ENCODE measurements at regions not wholly inside any gene's neighbourhood (a gene's known extent, or its start where the extent isn't known, plus 50 kb on each side); places are given as distances from the start of the nearest gene placed in this dataset.

DNA sequence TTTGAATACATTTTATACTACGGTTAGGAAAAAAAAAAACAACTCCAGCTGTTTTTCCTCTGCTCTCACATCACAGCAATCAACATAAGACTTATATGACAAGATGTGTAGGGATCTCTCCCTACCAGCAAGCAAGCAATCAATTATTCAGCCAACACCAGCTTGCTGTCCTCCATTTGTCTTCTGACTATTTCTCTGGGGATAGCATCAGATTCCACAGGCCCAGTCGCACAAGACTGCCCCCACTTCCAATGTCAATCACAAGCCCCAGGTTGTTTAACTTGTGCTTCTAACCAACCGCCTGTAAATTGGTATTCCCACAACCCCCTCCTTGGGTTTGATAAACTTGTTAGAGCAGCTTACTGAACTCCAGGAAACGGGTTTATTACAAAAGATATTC lies 873.1 kb upstream of the TMPRSS15 start:
- DNase-seq (ENCODE audit: low read depth in 1 of 2, low spot score in 1 of 2), result no peak
- no peak for TF ChIP-seq JUND (IDR thresholded peaks at IDR 0.05; ENCODE audit: low read depth)
- in situ Hi-C loops (cut with HindIII; ENCODE audit: low pct_unique_long_range_greater_than_20kb, low sequenced_read_pairs), result no loop called here

DNA sequence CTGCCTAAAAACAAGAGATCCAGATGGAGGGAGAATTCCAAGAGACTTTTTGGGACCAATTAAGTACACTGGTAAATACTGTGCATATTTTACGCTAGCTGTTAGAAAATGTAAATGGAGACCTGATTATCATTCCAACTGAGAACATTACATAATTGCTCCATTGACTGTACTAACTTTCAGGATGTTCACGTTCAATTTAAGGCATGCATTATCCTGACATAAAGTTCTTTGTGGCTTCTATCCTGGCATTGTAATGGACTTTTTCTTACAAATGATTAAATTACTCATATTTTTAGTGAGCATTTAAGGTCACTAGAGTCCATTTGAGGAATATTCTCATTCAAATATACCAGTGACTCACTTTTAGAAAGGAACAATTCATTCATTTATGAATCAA lies 883.3 kb upstream of the TMPRSS15 start:
- in situ Hi-C loops (cut with HindIII; ENCODE audit: low pct_unique_long_range_greater_than_20kb, low sequenced_read_pairs), result no loop called here
- DNase-seq (ENCODE audit: low read depth in 1 of 2, low spot score in 1 of 2), result no peak
- no peak for TF ChIP-seq JUND (IDR thresholded peaks at IDR 0.05; ENCODE audit: low read depth)

DNA sequence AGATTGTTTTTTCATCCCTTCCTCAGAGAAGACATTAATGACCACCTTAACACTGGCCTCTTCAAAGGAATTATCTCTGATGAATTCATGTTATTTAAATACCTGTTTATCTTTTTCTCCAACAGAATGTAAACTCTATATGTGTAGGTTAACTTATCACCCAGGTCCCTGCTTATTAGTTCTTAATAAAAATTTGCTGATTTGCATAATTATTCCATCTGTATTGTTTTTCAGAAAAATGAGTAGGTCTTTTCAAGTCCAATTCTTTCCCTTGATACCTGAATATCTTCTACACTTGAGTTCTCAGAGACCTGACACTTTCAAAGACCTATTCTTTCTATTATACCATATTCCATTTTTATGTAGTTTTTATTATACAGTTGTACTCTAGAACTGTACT lies 886.7 kb upstream of the TMPRSS15 start:
- TF ChIP-seq JUND (IDR thresholded peaks at IDR 0.05; ENCODE audit: low read depth), result no peak
- DNase-seq (ENCODE audit: low read depth in 1 of 2, low spot score in 1 of 2), result no peak
- in situ Hi-C loops (cut with HindIII; ENCODE audit: low pct_unique_long_range_greater_than_20kb, low sequenced_read_pairs), result no loop called here

DNA sequence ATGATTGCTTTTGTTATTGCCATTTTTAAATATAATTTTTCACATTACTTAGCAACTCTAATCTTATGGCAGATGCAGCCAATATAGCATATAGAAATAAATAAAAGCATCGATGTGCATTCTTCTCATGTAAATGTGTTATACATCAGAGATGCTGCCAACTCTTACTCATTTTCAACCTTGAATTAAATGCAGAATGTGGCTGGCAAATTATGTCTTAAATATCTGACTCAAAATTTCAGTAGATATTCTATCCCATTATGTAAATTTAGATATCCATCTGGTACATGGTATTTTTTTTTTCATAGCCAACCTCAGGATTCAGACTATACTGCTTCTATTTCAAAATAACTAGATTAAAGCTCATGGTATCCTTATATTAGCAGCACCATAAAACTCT lies 916.7 kb upstream of the TMPRSS15 start:
- no peak for TF ChIP-seq JUND (IDR thresholded peaks at IDR 0.05; ENCODE audit: low read depth)
- in situ Hi-C loops (cut with HindIII; ENCODE audit: low pct_unique_long_range_greater_than_20kb, low sequenced_read_pairs), result no loop called here

DNA sequence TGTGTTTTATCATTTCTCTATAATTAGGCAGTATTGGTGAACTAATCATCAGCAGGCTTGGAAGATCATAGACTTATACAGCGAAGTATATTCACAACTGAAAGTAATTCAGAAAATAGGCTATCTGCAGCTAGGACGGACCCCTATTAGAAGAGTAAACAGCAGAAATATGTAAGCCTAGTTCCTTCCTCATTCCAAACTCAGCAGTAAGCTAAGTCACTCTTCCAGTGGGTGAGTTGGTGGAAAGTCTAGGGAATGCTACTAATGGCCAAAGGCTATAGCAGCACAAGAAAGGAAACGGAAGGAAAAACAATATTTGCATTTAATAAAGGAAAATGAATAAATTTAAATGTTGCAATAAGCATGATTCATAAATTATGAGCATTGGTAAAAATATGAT lies 918.1 kb upstream of the TMPRSS15 start:
- in situ Hi-C loops (cut with HindIII; ENCODE audit: low pct_unique_long_range_greater_than_20kb, low sequenced_read_pairs), result no loop called here
- peak in 1 of 2 experiments; percentile 71 for DNase-seq (ENCODE audit: low read depth in 1 of 2, low spot score in 1 of 2)
- no peak for TF ChIP-seq JUND (IDR thresholded peaks at IDR 0.05; ENCODE audit: low read depth)

More for the DNA sequence above, 916.7 kb upstream of the TMPRSS15 start:
- no peak for DNase-seq (ENCODE audit: low read depth in 1 of 2, low spot score in 1 of 2)

DNA sequence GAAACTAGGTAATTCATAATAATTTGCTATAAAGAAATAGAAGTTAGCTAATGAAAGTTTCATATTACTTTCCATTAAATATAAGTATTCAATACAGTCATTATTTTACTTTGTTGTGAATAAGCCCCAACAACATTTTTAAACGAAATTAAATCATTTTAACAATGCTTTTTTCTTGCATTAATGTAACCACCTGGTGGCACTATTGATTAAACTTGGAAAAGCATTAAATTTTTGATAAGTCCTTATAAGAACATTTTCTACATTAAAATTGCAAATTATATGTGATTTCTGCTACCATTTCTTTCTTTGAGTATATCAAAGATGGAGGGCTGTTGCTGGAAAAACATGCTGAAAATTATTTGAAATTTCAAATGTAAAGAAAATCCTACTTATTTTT lies 918.8 kb upstream of the TMPRSS15 start:
- in situ Hi-C loops (cut with HindIII; ENCODE audit: low pct_unique_long_range_greater_than_20kb, low sequenced_read_pairs), result no loop called here
- DNase-seq (ENCODE audit: low read depth in 1 of 2, low spot score in 1 of 2), result peak in 1 of 2 experiments; percentile 15
- TF ChIP-seq JUND (IDR thresholded peaks at IDR 0.05; ENCODE audit: low read depth), result no peak

DNA sequence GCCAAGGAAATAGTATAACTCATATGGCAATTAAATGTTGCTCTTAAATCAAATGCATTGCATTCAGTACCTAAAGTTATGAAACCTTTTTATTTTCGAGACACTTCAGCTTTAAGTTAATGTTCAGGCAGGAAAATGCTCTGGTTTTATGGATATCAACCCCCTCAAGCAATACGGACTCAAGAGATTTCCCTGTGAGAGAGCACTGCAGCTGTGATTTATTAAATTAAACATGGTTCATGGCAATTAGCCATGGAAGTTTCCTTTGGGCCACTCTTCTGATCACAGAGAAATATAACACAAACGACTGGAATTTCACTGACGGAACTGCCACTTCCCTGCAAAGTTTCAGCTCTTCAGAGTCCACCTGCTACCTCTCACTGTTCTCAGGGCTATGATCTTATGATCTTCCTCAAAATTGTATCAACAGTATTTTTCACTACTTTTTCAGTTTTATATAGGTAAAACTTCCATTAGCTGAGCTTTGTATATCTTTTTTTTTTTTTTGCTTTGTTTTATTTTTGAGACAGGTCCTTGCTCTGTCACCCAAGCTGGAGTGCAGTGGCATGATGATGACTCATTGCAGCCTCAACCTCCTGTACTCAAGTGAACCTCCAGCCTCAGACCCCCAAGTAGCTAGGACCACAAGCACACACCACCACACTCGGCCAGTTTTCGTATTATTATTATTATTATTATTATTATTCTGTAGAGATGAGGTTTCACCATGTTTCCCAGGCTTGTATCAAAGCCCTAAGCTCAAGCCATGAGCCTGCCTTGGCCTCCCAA lies 923.1 kb upstream of the TMPRSS15 start:
- in situ Hi-C loops (cut with HindIII; ENCODE audit: low pct_unique_long_range_greater_than_20kb, low sequenced_read_pairs), result no loop called here
- no peak for DNase-seq (ENCODE audit: low read depth in 1 of 2, low spot score in 1 of 2)
- no peak for TF ChIP-seq JUND (IDR thresholded peaks at IDR 0.05; ENCODE audit: low read depth)

DNA sequence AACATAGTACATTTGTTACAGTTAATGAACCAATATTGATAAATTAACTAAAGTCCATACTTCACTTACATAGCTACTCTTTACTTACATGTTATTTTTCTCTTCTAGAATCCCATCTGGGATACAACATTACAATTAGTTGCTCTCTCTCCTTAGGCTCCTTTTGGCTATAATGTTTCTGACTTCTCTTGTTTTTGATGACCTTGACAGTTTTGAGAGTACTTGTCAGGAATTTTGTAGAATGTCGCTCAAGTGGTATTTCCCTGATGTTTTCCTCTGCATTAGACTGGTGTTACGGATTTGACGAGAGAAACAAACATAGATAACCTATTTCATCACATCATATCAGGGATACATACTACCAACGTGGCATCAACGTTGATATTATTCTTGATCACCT lies 925.4 kb upstream of the TMPRSS15 start:
- TF ChIP-seq JUND (IDR thresholded peaks at IDR 0.05; ENCODE audit: low read depth), result no peak
- in situ Hi-C loops (cut with HindIII; ENCODE audit: low pct_unique_long_range_greater_than_20kb, low sequenced_read_pairs), result no loop called here

DNA sequence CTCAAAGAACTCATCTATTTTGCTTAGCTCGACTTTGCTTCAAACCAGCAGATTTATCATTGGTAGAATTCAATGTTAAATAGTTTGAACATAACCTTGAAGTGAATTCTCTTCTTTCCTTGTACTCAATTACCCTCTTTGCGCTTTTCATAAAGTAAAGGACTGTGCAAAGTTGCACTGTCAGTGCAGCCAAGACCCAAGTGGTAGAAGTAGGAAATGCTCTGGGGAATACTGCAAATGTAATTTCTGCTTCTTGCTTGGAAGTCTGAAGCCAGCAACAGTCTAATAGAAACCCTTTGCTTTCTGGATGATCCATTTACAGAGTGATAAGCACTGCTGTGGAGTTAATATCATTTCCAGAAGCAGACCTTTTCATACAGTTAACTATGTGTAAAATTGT lies 936.7 kb upstream of the TMPRSS15 start:
- TF ChIP-seq JUND (IDR thresholded peaks at IDR 0.05; ENCODE audit: low read depth), result no peak
- peak in 1 of 2 experiments; percentile 27 for DNase-seq (ENCODE audit: low read depth in 1 of 2, low spot score in 1 of 2)
- in situ Hi-C loops (cut with HindIII; ENCODE audit: low pct_unique_long_range_greater_than_20kb, low sequenced_read_pairs), result no loop called here

More for the DNA sequence above, 925.4 kb upstream of the TMPRSS15 start:
- DNase-seq (ENCODE audit: low read depth in 1 of 2, low spot score in 1 of 2), result no peak

DNA sequence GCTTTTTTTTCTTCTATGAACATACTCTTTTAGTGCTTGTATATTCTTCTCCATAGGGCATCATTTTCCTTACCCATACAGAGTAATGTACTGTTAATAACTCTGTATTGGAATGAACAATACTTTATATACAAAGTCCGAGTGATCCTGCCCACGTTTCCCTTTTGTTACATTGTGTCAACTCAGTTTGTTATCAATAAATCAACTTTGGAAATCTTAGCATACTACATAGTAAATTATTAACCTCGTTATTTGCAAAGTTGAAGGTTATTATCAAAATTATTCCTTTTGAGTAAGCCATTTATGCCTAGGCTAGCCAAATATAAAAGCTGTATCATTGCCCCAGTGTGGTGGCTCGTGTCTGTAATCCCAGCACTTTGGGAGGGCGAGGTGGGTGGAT lies 937.4 kb upstream of the TMPRSS15 start:
- in situ Hi-C loops (cut with HindIII; ENCODE audit: low pct_unique_long_range_greater_than_20kb, low sequenced_read_pairs), result no loop called here
- DNase-seq (ENCODE audit: low read depth in 1 of 2, low spot score in 1 of 2), result no peak
- TF ChIP-seq JUND (IDR thresholded peaks at IDR 0.05; ENCODE audit: low read depth), result no peak

DNA sequence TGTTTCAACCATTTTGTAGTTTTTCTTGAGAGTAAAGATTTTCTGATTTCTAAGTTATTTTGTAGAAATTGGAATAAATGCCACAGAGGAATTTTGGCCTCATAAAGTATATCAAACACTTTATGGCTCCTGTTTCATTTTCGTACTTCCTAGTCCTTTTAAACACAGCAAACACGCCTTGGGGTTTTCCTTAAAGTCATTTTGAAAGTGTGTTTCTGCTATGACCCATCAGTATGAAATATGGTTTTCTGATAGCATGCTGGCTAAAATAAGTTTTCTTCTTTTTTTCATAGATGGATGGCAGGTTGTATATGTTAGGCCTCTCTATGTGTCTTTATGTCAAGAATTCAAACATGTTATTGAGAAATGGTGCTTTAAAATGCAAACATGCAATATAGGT lies 940.1 kb upstream of the TMPRSS15 start:
- no peak for DNase-seq (ENCODE audit: low read depth in 1 of 2, low spot score in 1 of 2)
- in situ Hi-C loops (cut with HindIII; ENCODE audit: low pct_unique_long_range_greater_than_20kb, low sequenced_read_pairs), result no loop called here
- TF ChIP-seq JUND (IDR thresholded peaks at IDR 0.05; ENCODE audit: low read depth), result no peak

DNA sequence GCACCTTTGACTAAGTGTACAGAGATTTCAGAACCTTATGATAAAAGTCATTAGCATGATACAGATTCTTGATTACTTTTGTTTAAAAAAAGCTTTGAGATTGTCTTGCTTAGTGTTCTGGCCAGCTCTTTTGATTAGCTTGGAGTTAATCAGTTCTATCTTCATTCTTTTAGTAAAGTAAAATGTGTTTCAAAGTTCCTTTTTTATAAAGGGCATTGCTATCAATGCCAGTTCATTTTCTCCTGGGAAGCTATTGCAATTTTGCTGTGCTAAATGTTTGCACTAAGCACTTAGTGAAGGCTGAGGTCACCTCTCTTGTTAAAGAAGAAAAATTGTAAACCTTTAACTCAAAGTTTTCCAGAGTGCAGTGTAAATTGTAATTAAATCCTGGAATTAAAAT lies 946.7 kb upstream of the TMPRSS15 start:
- in situ Hi-C loops (cut with HindIII; ENCODE audit: low pct_unique_long_range_greater_than_20kb, low sequenced_read_pairs), result no loop called here
- TF ChIP-seq JUND (IDR thresholded peaks at IDR 0.05; ENCODE audit: low read depth), result no peak
- no peak for DNase-seq (ENCODE audit: low read depth in 1 of 2, low spot score in 1 of 2)

DNA sequence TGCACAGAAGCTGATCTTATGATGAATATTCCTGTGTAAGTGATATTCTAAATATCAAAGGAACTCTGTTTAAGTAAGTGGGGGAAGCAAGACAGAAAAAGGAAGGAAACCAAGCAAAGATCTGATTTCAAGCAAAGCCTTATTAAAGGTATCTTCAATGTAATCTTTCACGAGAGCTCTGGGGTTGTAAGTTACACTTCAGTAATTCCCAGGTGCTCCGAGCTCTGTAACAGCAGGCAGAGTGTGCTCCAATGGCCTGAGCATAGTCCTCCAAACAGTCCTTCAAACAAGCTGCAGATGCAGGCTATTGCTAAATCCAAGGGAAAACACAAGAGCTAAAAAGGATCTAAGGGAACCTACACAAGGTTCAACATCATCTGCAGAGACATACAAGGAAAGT lies 949.7 kb upstream of the TMPRSS15 start:
- in situ Hi-C loops (cut with HindIII; ENCODE audit: low pct_unique_long_range_greater_than_20kb, low sequenced_read_pairs), result no loop called here
- no peak for TF ChIP-seq JUND (IDR thresholded peaks at IDR 0.05; ENCODE audit: low read depth)
- DNase-seq (ENCODE audit: low read depth in 1 of 2, low spot score in 1 of 2), result no peak

DNA sequence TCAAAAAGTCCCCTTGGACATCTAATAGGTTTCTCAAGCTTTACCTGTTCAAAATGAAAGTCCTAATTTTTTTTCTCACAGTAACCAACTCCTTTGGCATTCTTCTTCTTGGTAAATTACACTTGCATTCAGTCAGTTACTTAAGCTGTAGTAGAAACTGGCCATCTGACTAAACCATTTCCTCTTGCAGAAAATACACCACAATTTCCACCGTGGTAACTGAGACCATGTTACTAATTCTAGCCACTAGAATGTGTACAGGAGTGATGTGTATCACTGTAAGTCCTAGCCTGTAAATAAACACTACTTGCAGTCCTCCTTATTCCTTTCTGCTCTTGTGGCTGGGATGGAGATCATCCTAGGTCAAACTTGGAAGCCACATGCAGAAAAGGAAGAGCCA lies 965.4 kb upstream of the TMPRSS15 start:
- DNase-seq (ENCODE audit: low read depth in 1 of 2, low spot score in 1 of 2), result no peak
- in situ Hi-C loops (cut with HindIII; ENCODE audit: low pct_unique_long_range_greater_than_20kb, low sequenced_read_pairs), result no loop called here
- no peak for TF ChIP-seq JUND (IDR thresholded peaks at IDR 0.05; ENCODE audit: low read depth)
